ENCODE measurements at regions not wholly inside any gene's neighbourhood (a gene's known extent, or its start where the extent isn't known, plus 50 kb on each side); places are given as distances from the start of the nearest gene placed in this dataset.

- TF ChIP-seq ELF4 (IDR thresholded peaks at IDR 0.05) (no peak), BHLHE40 (IDR thresholded peaks at IDR 0.05; ENCODE audit: borderline replicate concordance) (no peak), SP1 (IDR thresholded peaks at IDR 0.05) (no peak), LEF1 (IDR thresholded peaks at IDR 0.05; ENCODE audit: borderline replicate concordance) (no peak), CTBP1 (IDR thresholded peaks at IDR 0.05; ENCODE audit: borderline replicate concordance) (no peak), L3MBTL2 (conservative IDR thresholded peaks at IDR 0.05) (no peak), HDGF (IDR thresholded peaks at IDR 0.05; ENCODE audit: borderline replicate concordance) (no peak), FOXM1 (IDR thresholded peaks at IDR 0.05; ENCODE audit: borderline replicate concordance) (no peak), FOXK2 (IDR thresholded peaks at IDR 0.05) (no peak), SUZ12 (IDR thresholded peaks at IDR 0.05) (no peak), NFRKB (IDR thresholded peaks at IDR 0.05) (no peak), ZNF384 (IDR thresholded peaks at IDR 0.05) (no peak), TARDBP (IDR thresholded peaks at IDR 0.05) (no peak)
Measured at GRCh38 chr5:115453391-115454095, 91.0 kb downstream of the FEM1C start.

Measured in HEK293T (cell line).